ENCODE measurements at regions not wholly inside any gene's neighbourhood (a gene's known extent, or its start where the extent isn't known, plus 50 kb on each side); places are given as distances from the start of the nearest gene placed in this dataset.

GRCh38 chr10:112057072-112057471 is 126.5 kb downstream of the GPAM start:
- Mint-ChIP-seq H3K4me1 (no peaks in the 10 kb centered on the region), H3K27ac (no peak overlapping the region), H3K36me3 (peaks cover 0 to 4% (median 0%) of the 10 kb centered on the region in 5 donors), H3K27me3 (peaks cover 0 to 12% (median 9%) of the 10 kb centered on the region in 5 donors), H3K9me3 (peaks cover 0 to 3% (median 0%) of the 10 kb centered on the region in 11 donors), H3K4me3 (no peak overlapping the region)
- POLR2A ChIA-PET: no interaction called here
- Histone ChIP-seq H3K36me3 (ENCODE audit: control insufficient read depth in 2 of 3, insufficient read depth in 3 of 3, low read length in 3 of 3) (no peaks in the 10 kb centered on the region), H3K27me3 (ENCODE audit: control insufficient read depth in 2 of 2, insufficient read depth in 2 of 2, low read length in 2 of 2) (no peaks in the 10 kb centered on the region), H3K4me3 (ENCODE audit: low read length) (no peak overlapping the region), H3K27ac (ENCODE audit: low read depth, low read length) (no peak overlapping the region), H3K4me1 (ENCODE audit: control insufficient read depth in 2 of 2, insufficient read depth in 2 of 2, low read length in 2 of 2) (no peaks in the 10 kb centered on the region), H3K9me3 (ENCODE audit: control insufficient read depth in 2 of 3, low read length in 3 of 3) (no peaks in the 10 kb centered on the region)
- intact Hi-C loops (cut with micrococcal nuclease): no loop called here
- no peak for DNase-seq
- CTCF ChIA-PET: no interaction called here
- ATAC-seq: no peak

GRCh38 chr10:112059220-112059619 is 124.3 kb downstream of the GPAM start:
- CTCF ChIA-PET: no interaction called here
- intact Hi-C loops (cut with micrococcal nuclease): no loop called here
- no peaks in the 10 kb centered on the region for H3K4me1 ChIP-seq (ENCODE audit: control insufficient read depth in 2 of 2, insufficient read depth in 2 of 2, low read length in 2 of 2)
- H3K36me3 ChIP-seq (ENCODE audit: control insufficient read depth in 2 of 3, insufficient read depth in 3 of 3, low read length in 3 of 3): no peaks in the 10 kb centered on the region
- peaks cover 0 to 3% (median 0%) of the 10 kb centered on the region in 11 donors for H3K9me3 Mint-ChIP-seq
- H3K27me3 Mint-ChIP-seq: peaks cover 0 to 12% (median 11%) of the 10 kb centered on the region in 5 donors
- no peak overlapping the region for H3K27ac ChIP-seq (ENCODE audit: low read depth, low read length)
- no peaks in the 10 kb centered on the region for H3K27me3 ChIP-seq (ENCODE audit: control insufficient read depth in 2 of 2, insufficient read depth in 2 of 2, low read length in 2 of 2)
- DNase-seq (no peak), ATAC-seq (no peak)
- H3K27ac Mint-ChIP-seq: no peak overlapping the region
- no peak overlapping the region for H3K4me3 ChIP-seq (ENCODE audit: low read length)
- POLR2A ChIA-PET: no interaction called here
- H3K36me3 Mint-ChIP-seq: peaks cover 0 to 4% (median 0%) of the 10 kb centered on the region in 5 donors
- H3K4me1 Mint-ChIP-seq: no peaks in the 10 kb centered on the region
- no peaks in the 10 kb centered on the region for H3K9me3 ChIP-seq (ENCODE audit: control insufficient read depth in 2 of 3, low read length in 3 of 3)
- H3K4me3 Mint-ChIP-seq: no peak overlapping the region

- no peak for ATAC-seq
- Mint-ChIP-seq H3K27ac (no peak overlapping the region), H3K27me3 (peaks cover 0 to 19% (median 8%) of the 10 kb centered on the region in 5 donors), H3K4me3 (no peak overlapping the region), H3K36me3 (no peaks in the 10 kb centered on the region), H3K4me1 (no peaks in the 10 kb centered on the region), H3K9me3 (peaks cover 0 to 1% (median 0%) of the 10 kb centered on the region in 11 donors)
- Histone ChIP-seq H3K36me3 (ENCODE audit: control insufficient read depth in 2 of 3, insufficient read depth in 3 of 3, low read length in 3 of 3) (no peaks in the 10 kb centered on the region), H3K4me3 (ENCODE audit: low read length) (no peak overlapping the region), H3K9me3 (ENCODE audit: control insufficient read depth in 2 of 3, low read length in 3 of 3) (no peaks in the 10 kb centered on the region), H3K27ac (ENCODE audit: low read depth, low read length) (no peak overlapping the region), H3K4me1 (ENCODE audit: control insufficient read depth in 2 of 2, insufficient read depth in 2 of 2, low read length in 2 of 2) (no peaks in the 10 kb centered on the region), H3K27me3 (ENCODE audit: control insufficient read depth in 2 of 2, insufficient read depth in 2 of 2, low read length in 2 of 2) (no peaks in the 10 kb centered on the region)
- ChIA-PET CTCF (no interaction called here), POLR2A (no interaction called here)
- intact Hi-C loops (cut with micrococcal nuclease): no loop called here
- no peak for DNase-seq
These were observed 111.9 kb downstream of the GPAM start for GRCh38 chr10:112071596-112072133.

GRCh38 chr10:112078003-112078402 is 105.6 kb downstream of the GPAM start:
- ATAC-seq: no peak
- CTCF ChIA-PET: no interaction called here

GRCh38 chr10:112080231-112080630 is 103.3 kb downstream of the GPAM start:
- DNase-seq: no peak
- H3K27me3 ChIP-seq (ENCODE audit: control insufficient read depth in 2 of 2, insufficient read depth in 2 of 2, low read length in 2 of 2): no peaks in the 10 kb centered on the region
- H3K27ac ChIP-seq (ENCODE audit: low read depth, low read length): no peak overlapping the region
- no peak overlapping the region for H3K4me3 ChIP-seq (ENCODE audit: low read length)
- Mint-ChIP-seq H3K27ac (no peak overlapping the region), H3K36me3 (no peaks in the 10 kb centered on the region), H3K4me1 (peaks cover 0 to 1% (median 0%) of the 10 kb centered on the region in 7 donors), H3K4me3 (no peak overlapping the region), H3K27me3 (peaks cover 2 to 21% (median 19%) of the 10 kb centered on the region in 5 donors), H3K9me3 (no peaks in the 10 kb centered on the region)
- ChIA-PET POLR2A (no interaction called here), CTCF (no interaction called here)
- no peak for ATAC-seq
- H3K4me1 ChIP-seq (ENCODE audit: control insufficient read depth in 2 of 2, insufficient read depth in 2 of 2, low read length in 2 of 2): no peaks in the 10 kb centered on the region
- intact Hi-C loops (cut with micrococcal nuclease): no loop called here
- H3K9me3 ChIP-seq (ENCODE audit: control insufficient read depth in 2 of 3, low read length in 3 of 3): no peaks in the 10 kb centered on the region
- H3K36me3 ChIP-seq (ENCODE audit: control insufficient read depth in 2 of 3, insufficient read depth in 3 of 3, low read length in 3 of 3): no peaks in the 10 kb centered on the region

More at GRCh38 chr10:112078003-112078402, 105.6 kb downstream of the GPAM start:
- intact Hi-C loops (cut with micrococcal nuclease): no loop called here
- Mint-ChIP-seq H3K27me3 (peaks cover 2 to 16% (median 11%) of the 10 kb centered on the region in 5 donors), H3K27ac (no peak overlapping the region), H3K36me3 (no peaks in the 10 kb centered on the region), H3K4me3 (no peak overlapping the region), H3K4me1 (peaks cover 0 to 1% (median 0%) of the 10 kb centered on the region in 7 donors), H3K9me3 (no peaks in the 10 kb centered on the region)
- no peaks in the 10 kb centered on the region for H3K4me1 ChIP-seq (ENCODE audit: control insufficient read depth in 2 of 2, insufficient read depth in 2 of 2, low read length in 2 of 2)
- POLR2A ChIA-PET: no interaction called here
- H3K36me3 ChIP-seq (ENCODE audit: control insufficient read depth in 2 of 3, insufficient read depth in 3 of 3, low read length in 3 of 3): no peaks in the 10 kb centered on the region
- H3K27ac ChIP-seq (ENCODE audit: low read depth, low read length): no peak overlapping the region
- H3K4me3 ChIP-seq (ENCODE audit: low read length): no peak overlapping the region
- H3K27me3 ChIP-seq (ENCODE audit: control insufficient read depth in 2 of 2, insufficient read depth in 2 of 2, low read length in 2 of 2): no peaks in the 10 kb centered on the region
- DNase-seq: no peak
- H3K9me3 ChIP-seq (ENCODE audit: control insufficient read depth in 2 of 3, low read length in 3 of 3): no peaks in the 10 kb centered on the region

GRCh38 chr10:112082120-112082519 is 101.4 kb downstream of the GPAM start:
- DNase-seq (no peak), ATAC-seq (no peak)
- no peaks in the 10 kb centered on the region for H3K9me3 ChIP-seq (ENCODE audit: control insufficient read depth in 2 of 3, low read length in 3 of 3)
- H3K27me3 ChIP-seq (ENCODE audit: control insufficient read depth in 2 of 2, insufficient read depth in 2 of 2, low read length in 2 of 2): no peaks in the 10 kb centered on the region
- no peaks in the 10 kb centered on the region for H3K4me1 ChIP-seq (ENCODE audit: control insufficient read depth in 2 of 2, insufficient read depth in 2 of 2, low read length in 2 of 2)
- H3K27ac ChIP-seq (ENCODE audit: low read depth, low read length): no peak overlapping the region
- intact Hi-C loops (cut with micrococcal nuclease): no loop called here
- CTCF ChIA-PET: interaction anchor here (0.6 kb wide), 1 partner anchor 782 kb away, joined by 4 read pairs; no protein-coding TSS in a partner anchor
- Mint-ChIP-seq H3K4me3 (no peak overlapping the region), H3K4me1 (peaks cover 0 to 1% (median 0%) of the 10 kb centered on the region in 7 donors), H3K27me3 (peaks cover 0 to 35% (median 28%) of the 10 kb centered on the region in 5 donors), H3K9me3 (peaks cover 0 to 1% (median 0%) of the 10 kb centered on the region in 11 donors), H3K36me3 (no peaks in the 10 kb centered on the region), H3K27ac (no peak overlapping the region)
- H3K4me3 ChIP-seq (ENCODE audit: low read length): no peak overlapping the region
- no peaks in the 10 kb centered on the region for H3K36me3 ChIP-seq (ENCODE audit: control insufficient read depth in 2 of 3, insufficient read depth in 3 of 3, low read length in 3 of 3)
- POLR2A ChIA-PET: no interaction called here

GRCh38 chr10:112083472-112083871 is 100.1 kb downstream of the GPAM start:
- H3K4me3 ChIP-seq (ENCODE audit: low read length): no peak overlapping the region
- H3K9me3 Mint-ChIP-seq: peaks cover 0 to 1% (median 0%) of the 10 kb centered on the region in 11 donors
- POLR2A ChIA-PET: no interaction called here
- no peaks in the 10 kb centered on the region for H3K36me3 Mint-ChIP-seq
- H3K4me1 ChIP-seq (ENCODE audit: control insufficient read depth in 2 of 2, insufficient read depth in 2 of 2, low read length in 2 of 2): no peaks in the 10 kb centered on the region
- CTCF ChIA-PET: no interaction called here
- peaks cover 0 to 40% (median 30%) of the 10 kb centered on the region in 5 donors for H3K27me3 Mint-ChIP-seq
- H3K36me3 ChIP-seq (ENCODE audit: control insufficient read depth in 2 of 3, insufficient read depth in 3 of 3, low read length in 3 of 3): no peaks in the 10 kb centered on the region
- intact Hi-C loops (cut with micrococcal nuclease): no loop called here
- no peak for ATAC-seq
- DNase-seq: no peak
- H3K4me1 Mint-ChIP-seq: peaks cover 0 to 1% (median 0%) of the 10 kb centered on the region in 7 donors
- no peak overlapping the region for H3K27ac Mint-ChIP-seq
- H3K4me3 Mint-ChIP-seq: no peak overlapping the region
- H3K9me3 ChIP-seq (ENCODE audit: control insufficient read depth in 2 of 3, low read length in 3 of 3): no peaks in the 10 kb centered on the region
- no peak overlapping the region for H3K27ac ChIP-seq (ENCODE audit: low read depth, low read length)
- no peaks in the 10 kb centered on the region for H3K27me3 ChIP-seq (ENCODE audit: control insufficient read depth in 2 of 2, insufficient read depth in 2 of 2, low read length in 2 of 2)

Data from naive thymus-derived CD4-positive, alpha-beta T cell (primary cell).